GM21619 (cell line): ENCODE measurements at regions not wholly inside any gene's neighbourhood (a gene's known extent, or its start where the extent isn't known, plus 50 kb on each side); places are given as distances from the start of the nearest gene placed in this dataset.
A peak's percentile ranks its signal among the peaks of the same experiment; 100 is the strongest.
"Not testable (repeated sequence)": the region's sequence is repeated elsewhere in the genome, so short reads cannot be mapped to it uniquely, and the experiment has no call there.

ENCODE experiments used
- ATAC-seq: cut with Tn5 transposase; IDR thresholded peaks from one replicate; pipeline ENCODE4 v1.9.1; 2021; ENCODE audit not compliant: unreplicated experiment

DNA sequence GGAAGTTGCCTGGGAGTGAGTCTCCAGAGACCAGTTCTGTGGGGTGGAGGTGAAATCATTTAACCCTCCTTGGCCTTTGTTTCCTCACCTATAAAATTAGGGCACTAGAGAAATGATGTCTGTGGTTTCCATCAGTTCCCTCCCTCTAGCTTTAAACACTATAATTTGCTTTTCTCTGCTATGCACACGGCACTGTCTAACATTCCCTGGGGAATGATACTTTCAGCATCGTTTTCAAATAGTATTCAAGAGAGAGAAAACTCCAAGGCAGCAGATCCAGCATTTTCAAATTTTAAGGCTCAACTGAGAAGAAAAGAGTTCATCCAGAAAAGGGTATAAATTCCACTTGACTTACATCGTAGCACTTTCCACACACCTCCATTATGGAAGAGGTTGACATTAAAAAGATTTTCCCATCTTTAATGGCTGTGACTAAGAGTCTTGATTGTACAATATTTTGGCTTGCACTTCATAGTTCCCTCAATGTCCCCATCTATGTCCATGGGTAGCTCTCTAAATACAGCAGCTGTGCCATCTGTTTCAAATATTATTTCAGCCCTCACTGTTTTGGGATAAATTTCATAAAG lies 137.7 kb upstream of the ZPLD1 start:
- no peak for ATAC-seq

DNA sequence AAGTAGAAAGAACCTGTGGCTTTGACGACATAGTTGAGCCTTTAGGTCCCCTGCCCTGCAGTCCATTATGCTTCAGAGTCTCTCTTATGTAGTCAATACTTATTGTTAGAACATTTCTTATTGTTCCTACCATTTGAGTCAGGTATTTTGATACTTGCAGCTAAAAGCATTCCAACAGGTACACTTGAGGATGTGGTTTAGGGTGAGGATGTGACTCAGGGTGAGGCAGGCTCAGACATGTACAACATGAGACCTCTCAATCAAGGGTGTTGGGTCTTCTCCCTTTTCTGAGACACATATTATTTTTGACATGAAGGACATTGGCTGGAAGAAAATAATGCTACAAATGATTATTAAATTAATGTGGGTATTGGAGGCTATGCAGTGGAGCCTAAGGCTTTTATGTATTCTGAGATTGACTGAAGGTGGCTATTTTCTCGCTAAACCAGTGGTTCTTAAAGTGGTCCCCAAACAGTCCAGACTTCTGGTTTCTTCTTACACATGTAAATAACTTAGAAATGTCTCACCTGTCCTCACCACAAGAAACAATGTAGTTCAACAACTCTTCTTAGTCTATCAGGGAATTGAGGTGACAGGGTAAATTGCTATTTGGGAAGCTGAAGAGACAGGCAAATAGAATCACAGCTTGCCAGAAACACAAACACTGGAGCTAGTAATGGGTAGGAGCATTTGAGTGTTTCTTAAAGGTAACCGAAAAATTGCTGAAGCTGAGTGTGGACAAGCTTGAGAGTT lies 135.5 kb upstream of the ZPLD1 start:
- no peak for ATAC-seq

DNA sequence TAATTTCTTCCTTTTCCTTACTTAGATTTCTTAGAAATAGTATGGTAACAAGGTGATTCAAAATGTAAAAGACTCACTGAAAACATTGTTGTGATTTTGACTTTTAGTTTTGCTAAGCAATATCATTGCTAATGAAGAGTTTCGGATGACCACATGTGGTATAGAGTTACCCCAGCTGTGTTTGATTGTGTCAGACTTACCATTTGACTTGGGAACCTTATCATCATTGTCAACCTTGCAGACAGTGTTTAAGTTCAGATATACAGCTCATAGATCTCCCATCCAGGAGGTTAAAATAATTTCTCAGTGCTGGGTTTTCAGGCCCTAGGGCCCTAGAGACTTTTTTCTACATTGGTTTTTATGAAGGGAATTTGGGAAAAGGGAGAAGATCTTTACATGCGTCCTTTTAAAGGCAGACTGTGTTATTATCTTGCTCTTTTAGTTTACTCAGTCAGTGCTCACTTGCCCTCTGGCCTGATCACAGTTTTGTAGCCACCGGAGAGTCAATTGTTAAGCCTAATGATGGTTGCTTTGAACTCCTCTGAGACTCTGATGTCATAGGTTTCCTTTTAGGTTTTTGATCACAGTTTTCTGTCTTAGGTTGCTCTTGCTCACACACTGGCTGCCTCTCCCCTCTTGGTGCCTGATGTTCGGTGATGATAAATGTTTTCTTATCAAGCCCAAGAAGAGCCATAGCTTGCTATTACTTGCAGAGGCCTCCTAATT lies 133.5 kb upstream of the ZPLD1 start:
- ATAC-seq, result no peak

DNA sequence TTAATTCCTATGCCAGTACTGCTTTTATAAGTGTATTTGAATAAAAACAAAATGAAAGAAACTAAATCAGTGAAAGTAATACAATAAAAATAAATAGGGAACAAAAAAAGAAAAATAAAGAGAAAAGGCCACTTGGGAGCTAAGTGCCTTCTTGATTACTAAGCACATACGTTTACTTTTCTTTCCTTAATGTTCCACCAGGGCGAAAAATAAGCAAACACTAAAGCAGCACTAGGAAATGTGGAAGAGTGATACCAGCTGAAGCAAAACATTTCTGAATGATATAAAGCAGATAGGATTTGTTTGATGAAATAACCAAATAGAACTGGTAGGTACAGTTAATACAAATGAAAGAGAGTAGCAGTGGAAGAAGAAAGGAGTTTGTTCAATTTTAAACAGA lies 132.8 kb upstream of the ZPLD1 start:
- no peak for ATAC-seq

DNA sequence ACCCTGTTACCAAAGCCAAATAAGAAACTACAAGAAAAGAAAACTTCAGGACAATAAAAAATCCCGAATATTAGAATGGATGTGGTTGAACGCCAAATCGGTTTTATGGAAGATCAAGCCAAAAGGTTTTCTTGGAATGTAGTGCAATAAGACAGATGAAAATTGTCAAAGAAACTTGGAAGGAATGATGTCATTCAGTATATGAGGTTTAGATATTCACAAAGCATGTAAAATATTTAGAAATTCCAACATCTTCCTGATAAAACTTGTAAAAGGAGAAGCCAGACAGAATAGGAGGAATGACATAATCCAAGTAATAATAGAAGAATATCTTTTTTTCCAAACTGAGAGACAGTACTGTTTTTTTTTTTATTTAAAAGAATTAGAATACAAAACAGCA lies 130.3 kb upstream of the ZPLD1 start:
- ATAC-seq, result no peak

DNA sequence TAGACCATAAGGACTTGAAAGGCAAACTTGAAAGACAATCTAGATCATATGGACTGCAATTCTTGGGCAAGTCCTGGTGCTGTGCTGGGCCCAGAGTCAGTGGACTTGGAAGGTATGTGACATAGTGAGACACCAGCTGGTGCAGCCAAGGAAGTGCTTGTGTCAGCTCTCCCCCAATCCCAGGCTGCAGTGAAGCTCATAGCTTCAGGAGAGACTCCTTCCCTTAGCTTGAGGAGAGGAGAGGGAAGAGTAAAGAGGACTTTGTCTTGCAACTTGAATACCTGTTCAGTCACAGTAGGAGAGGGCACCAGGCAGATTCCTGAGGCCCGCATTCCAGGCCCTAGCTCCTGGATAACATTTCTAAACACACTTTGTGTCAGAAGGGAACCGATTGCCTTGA lies 127.4 kb upstream of the ZPLD1 start:
- no peak for ATAC-seq

DNA sequence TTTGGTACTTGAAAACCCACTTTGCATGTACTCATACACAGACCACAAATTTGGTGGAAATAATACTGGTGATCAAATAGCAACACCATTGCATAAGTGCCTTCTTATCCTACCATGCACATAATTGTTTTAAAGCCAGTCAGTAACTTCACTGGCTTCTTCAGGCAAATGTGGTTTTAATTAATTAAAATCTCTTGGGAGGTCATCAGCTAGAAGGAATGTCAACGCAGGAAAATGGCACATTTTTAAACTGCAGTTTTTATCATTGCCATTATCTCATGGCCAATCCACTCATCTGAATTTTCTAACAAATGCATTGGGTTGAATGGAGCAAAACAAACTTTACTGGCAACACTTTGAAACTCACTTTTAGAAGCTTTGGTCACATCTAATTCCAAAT lies 105.7 kb upstream of the ZPLD1 start:
- ATAC-seq, result no peak

DNA sequence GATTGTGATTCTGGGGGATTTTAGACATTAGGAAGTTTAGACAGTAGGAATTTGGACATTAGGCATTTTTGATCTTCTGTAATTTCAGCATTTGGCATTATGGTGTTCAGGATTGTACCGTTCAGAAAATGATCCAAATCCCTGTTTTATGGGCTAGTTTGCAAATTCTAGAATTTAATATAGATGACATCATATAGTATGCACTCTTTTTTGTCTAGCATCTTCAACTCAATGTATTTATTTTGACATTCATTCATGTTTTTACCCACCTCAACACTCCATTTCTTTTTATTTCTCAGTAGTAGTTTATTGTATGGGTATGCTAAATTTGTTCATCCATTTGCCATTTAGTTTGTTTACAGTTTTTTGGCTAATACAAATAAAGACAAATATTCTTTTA lies 105.3 kb upstream of the ZPLD1 start:
- no peak for ATAC-seq

DNA sequence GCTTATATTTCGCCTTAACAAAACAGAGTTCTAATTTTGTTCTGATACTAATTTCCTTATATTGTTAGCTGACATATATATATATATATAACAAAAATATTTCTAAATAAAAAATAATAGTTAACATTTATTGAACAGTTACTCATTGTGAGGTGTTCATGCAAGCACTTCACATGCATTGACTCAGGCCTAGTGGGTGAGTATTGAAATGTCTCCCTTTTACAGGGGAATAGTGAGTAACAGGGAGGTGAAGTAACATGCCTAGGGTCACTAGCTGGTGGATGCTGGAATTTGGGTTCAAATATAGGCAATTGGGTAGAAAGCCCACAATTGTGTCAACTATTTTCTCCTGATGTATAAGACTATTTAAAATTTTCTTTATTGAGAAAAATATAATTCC lies 102.6 kb upstream of the ZPLD1 start:
- no peak for ATAC-seq

DNA sequence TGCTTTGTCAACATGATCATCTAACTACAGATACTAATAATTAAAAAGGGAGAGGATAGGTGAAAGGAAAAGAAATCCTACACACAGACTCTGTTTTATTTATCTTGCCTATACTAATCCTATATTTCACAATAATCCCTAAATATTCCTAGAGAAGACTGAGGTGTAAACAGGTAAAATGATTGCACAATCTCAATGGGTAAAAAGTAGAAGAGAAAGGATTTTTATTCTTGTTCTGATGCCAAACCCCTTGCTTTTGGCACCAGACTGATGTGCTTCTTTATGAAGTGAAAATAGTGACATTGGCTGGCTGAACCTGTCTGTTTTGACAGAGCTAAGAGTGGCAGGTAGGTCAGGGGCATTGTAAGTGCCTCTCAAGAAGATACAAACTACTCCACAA lies 101.9 kb upstream of the ZPLD1 start:
- no peak for ATAC-seq

DNA sequence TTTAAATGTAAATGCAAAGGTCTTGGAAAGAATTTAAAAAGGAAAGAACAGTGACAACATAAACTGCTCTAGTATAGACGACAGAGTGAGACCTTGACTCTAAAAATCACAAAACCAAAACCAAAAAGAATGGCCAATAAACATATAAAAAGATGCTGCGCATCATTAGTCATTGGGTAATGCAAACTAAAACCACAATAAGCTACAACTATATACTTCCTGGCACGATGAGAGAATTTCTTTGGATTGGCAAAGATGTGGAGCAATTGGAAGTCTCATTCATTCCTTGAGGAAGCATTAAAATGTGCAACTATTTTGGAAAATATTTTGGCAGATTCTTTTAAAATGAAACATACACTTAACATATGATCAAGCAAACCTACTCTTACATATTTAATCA lies 98.7 kb upstream of the ZPLD1 start:
- ATAC-seq, result no peak

DNA sequence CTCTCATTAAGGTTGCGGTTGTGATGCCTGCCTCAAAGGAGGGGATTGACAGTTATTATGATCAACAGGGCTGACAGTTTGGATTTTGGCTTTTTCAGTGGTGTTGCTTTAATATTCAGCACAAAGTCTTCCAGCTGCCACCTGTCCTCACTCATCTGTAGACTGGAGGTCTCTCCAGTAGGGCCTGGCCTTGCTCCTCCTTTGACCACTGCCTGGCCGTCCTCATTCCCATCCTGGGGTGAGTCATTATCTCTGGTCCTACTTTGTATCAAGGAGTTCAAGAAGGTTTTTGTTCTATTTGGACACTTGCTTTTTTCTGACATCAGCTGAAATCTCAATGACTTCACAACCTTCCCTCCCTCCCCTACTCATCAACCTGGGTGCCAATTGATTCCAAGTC lies 95.1 kb upstream of the ZPLD1 start:
- no peak for ATAC-seq

DNA sequence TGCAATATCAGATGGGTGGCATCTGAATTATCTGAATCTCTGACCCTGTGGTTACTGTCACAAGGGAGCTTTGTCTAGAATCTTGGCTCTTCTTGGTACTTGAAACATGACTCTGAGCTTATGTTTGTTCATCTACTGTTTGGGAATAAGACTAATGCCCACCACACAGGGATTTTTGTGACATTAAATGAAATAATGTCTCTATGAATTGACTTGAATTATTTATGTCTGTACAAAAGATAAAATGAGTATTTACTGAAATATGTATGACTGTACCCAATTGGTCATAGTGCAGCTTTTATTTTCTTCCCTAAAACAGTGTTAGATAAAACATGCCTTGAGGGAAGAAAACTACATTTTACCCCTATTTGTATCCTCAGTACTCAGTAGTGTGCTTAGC lies 87.9 kb upstream of the ZPLD1 start:
- no peak for ATAC-seq

DNA sequence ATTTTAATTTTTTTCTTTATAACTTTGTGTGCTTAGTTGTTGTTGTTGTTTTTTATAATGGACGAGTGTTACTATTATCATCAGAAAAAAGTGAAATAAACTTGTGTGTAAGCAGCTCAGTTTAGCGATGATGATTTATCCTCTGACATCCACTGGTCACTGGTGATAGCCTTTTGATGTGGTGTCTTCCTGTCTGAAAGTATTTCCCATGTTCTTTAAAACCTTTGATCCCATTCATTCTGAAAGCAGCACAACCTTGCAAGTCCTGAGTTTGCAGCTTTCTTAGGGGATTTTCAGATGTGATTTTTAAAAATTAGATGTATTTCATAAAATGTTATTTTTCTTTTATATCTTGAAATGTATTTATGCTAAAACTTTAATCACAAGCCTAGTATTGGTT lies 85.9 kb upstream of the ZPLD1 start:
- no peak for ATAC-seq

DNA sequence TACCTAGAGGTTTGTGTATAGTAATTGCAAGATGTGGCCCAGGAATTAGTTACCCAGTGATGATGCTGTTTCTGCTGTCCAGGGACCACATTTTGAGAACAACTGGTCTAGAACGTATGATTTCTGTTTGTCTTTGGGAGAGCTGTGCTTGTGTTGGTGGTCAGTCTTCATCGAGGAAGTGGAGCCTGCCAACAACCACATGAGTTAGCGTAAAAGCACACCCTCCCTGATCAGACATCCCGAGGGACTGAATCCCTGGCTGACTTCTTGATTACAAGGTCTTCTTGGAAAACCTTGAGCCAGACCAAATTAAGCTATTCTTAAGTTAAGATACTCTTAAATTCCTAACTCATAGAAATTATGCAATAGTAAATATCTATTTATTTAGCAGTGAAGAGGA lies 81.7 kb upstream of the ZPLD1 start:
- ATAC-seq, result no peak

DNA sequence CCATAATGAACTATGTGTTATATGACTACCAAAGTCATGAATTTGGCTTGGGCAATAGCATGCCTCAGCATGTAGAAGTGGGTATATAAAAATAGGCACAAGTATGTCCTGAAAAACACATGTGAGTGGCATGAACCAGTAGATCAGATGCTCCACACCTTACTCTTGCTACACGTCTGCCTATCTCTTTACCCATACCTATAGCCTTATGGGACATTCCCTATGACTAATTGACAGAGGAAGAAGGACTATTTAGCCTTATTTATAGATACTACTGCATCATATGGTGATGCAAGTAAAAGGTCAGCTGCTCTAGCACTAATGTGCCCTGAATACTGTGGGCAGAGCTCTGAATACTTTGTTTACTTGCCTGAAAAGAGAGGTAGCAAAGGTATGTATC lies 81.0 kb upstream of the ZPLD1 start:
- peak; percentile 37 for ATAC-seq

DNA sequence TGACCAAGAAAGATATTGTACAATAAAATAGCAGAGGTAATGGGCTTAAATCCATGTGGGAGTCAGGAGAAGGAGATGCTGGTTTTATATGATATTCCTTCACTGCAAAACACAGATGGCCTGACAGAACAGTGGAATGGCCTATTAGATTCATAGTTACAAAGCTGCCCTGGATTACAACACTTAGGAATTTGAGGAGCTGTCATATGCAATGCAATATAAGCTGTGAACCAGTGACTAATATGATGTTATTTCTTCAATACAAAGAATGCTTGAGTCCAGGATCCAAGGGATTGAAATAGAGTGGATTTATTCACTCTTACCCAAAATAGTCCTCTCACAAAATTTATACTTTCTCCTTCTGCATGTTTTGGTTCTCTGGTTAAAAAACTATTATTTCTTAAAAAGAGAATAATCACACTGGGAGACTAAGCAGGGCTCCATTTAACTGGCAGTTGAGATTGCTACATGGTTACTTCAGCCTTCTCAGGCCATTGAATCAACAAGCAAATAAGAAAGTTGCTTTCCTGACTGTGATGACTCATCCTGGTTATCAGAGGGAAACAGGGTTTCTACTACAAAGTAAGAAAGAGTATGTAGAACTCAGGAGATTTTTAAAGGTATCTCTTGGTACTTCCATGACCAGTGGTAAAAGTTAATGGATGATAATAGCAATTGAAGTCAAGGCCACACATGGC lies 79.8 kb upstream of the ZPLD1 start:
- peak; percentile 37 for ATAC-seq

DNA sequence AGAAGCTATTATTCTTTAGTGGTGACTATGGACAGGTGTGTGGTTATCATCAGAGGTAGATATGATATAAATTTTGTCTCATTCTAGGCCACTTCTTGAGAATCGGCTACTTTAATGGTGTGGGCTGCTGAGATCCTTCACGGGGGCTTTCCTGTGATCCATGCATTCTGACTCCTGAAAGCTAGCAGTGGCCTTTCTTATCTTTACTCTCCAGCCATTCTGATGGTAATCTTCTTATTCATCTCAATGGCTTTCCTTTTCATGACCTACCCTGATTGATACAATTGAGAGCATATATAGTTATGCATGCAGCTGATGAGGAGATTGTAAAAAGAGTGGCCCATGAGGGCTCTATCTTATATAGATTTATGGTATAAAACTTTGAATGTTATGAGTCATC lies 78.3 kb upstream of the ZPLD1 start:
- no peak for ATAC-seq

DNA sequence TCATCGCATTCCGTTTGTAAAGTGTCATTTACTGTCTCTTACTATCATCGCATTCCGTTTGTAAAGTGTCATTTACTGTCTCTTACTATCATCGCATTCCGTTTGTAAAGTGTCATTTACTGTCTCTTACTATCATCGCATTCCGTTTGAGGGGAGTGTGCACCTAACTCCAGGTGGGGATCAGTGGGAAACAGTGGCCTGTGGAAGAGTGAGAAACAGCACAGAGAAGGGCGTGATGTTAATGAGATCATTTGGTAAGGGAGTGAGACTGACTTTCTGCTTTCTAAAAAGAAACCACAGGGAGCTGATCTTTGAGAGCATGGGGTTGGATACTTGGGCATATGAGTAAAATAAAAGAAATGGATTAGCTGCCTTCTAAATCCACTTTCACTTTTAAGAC lies 77.5 kb upstream of the ZPLD1 start:
- ATAC-seq, result not testable (repeated sequence)

DNA sequence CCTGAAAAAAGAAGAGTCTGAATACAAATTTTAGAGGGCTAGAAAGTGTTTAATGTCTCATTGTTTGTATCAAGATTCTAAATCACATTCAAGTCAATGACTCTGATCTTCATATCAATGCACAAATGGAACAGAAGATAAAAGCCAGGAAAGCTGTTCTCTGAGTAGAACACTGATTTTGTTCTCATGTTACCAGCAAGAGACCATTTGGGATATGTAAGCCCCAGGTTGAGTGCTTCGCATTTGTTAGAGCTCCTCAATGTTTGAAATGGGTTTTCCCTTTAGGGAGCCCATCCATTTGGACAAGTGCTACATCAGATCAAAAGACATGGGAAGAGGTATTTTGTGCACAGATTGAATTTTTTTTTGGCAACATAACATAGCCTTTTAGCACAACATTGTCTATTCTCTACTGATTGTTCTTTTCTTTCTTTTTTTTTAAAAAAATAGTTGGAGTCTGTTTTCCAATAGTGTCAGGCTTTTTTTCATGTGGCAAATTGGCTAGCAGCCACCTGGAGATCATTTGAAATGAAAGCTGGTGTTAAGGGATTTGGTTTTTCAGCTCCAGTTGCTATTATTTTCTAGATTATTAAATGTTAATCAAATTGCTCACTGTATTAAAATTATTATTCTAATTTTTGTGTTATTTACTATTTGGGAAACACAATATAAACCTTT lies 74.5 kb upstream of the ZPLD1 start:
- no peak for ATAC-seq

DNA sequence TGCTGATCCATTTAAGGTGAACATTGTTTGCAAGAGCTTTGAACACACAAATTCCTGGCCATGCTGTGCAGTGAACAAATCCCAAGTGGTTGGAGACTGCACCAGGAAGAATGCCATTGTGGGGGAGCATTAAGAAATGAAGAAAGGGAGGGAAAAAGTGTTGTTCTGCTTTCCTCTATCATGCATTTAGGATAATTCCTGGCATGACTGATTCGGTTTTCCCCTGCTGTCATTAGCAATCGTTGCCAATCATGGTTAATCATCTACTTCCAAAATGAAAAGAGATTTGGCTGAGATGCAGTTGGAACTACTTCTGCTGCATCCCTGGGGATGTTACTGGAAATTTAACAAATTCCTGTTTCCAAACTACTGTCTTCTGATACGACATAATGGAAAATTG lies 73.7 kb upstream of the ZPLD1 start:
- ATAC-seq, result no peak
